NCI-H2081 treated with DMSO at 0.1 percent for 48 hours (cell line): ENCODE measurements at regions not wholly inside any gene's neighbourhood (a gene's known extent, or its start where the extent isn't known, plus 50 kb on each side); places are given as distances from the start of the nearest gene placed in this dataset.

Experiments used
- DNase-seq: peaks from one replicate; lab custom pipeline; 2025; lab: John Stamatoyannopoulos, UW

DNA sequence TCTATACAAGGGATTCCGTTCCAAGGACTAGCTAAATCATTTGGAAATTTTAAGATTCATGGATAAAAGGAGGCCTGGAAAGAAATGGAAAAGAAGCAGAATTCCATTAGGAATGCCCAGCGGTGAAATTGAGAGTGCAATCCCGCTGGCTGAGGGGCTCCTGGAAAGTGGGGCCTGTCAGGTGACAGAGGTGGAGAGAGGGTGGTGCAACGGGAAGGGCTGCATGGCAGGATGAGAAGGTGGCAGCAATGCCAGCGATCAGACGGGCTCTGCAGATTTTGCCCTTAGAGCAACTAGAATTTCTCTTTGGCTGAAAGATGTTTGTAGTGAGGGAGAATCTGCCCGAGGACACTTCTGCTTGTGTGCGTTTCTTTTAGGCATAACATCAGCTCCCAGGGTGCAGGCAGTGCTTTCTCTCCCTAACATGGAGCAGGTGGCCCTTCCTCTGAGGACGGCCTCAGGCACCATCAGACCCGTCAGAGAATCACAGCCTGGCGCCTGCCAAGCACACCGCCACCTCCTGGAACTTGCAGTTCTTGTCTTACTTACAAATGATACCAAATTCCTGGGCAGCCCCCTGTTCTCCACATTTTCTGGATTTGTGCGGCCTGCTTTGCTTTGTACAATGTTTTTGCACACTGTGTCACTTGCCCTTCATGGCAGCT lies 261.6 kb downstream of the NDUFA10 start:
- DNase-seq: no peak

DNA sequence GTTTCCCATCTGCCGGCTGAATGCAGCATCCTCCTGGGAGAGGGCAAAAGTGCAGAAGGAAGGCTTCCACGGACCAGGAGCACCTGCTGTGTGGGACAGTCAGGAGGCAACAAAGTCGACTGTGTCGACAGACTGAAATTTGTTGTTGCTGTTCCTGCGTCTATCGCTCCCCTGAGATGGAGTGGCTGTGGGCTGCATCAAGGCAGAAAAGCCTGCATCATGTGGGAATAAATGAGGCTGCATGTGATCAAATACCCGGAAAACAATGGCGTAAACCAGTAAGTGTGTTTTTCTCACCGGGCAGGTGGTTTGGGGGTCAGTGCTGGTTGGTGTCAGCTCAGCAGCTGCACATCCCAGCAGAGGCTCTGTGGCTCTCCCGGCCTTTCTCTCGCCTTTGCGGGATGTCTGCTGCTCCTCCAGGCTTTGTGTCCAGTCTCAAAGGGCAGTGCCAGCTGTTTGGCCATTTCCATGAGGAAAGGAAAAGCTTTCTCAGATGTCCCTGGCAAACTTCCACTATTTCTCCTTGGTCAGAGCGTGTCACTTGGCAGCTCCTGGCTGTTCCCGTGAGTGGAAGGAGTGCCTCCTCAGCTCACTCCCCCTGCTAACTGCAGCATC lies 262.4 kb downstream of the NDUFA10 start:
- no peak for DNase-seq

DNA sequence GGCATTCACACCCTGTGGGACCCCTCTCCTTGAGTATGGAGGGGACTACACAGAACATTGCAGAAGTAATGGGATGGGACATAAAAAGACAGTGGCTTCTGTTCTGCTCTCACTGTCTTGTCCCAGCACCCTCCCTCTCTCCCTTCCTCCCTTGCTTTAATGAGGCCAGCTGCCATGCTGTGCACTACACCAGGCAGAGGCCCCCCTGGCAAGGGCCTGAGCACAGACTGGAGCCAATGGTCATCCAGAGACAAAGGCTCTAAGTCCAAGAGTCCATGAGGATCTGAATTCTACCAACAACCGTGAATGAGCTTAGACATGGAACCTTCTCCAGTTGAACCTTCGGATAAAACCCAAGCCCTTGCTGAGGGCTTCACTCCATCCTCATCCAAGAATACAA lies 263.0 kb downstream of the NDUFA10 start:
- no peak for DNase-seq

DNA sequence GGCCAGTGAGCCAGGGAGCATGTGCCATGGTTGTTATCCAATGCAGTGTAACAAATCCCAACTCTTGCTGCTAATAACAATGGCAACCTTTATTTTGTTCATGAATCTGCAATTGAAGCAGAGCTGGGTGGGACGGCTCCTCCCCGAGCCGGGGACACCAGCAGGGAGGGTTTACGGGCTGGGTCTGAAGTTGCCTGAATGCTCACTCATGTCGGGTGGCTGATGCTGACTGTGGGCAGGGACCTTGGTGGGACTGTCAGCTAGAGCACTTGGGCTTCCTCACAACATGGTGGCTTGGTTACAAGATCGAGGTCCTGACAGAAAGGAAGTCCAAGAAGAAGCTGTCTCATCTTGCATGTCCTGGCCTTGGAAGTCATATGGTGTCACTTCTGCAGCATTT lies 264.5 kb downstream of the NDUFA10 start:
- no peak for DNase-seq

DNA sequence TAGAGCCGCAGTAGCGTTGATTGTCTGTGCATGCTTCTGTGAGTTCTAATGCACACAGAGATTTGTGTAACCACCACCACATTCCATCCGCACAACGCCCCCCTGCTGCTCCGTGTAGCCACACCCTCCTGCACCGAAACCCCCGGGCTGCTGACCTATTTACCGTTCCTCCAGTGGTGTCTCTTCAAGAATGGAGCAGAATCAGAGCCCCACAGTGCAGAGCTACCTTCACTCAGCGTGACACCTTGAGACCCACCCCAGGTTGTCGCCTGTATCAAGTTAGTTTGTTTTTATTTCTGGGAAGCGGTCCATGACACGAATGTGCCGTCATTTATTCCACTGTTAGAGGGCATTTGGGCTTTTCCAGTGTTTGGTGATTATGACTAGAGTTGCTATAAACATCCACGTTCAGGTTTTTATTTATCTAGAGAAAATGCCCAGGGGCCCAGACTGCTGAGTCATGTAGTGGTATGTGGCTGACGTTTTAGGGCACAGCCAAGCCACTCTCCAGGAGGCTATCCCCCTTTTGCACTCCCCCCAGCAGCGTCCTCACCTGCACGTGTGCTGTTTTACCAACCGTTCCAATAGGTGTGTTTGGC lies 266.8 kb downstream of the NDUFA10 start:
- no peak for DNase-seq

DNA sequence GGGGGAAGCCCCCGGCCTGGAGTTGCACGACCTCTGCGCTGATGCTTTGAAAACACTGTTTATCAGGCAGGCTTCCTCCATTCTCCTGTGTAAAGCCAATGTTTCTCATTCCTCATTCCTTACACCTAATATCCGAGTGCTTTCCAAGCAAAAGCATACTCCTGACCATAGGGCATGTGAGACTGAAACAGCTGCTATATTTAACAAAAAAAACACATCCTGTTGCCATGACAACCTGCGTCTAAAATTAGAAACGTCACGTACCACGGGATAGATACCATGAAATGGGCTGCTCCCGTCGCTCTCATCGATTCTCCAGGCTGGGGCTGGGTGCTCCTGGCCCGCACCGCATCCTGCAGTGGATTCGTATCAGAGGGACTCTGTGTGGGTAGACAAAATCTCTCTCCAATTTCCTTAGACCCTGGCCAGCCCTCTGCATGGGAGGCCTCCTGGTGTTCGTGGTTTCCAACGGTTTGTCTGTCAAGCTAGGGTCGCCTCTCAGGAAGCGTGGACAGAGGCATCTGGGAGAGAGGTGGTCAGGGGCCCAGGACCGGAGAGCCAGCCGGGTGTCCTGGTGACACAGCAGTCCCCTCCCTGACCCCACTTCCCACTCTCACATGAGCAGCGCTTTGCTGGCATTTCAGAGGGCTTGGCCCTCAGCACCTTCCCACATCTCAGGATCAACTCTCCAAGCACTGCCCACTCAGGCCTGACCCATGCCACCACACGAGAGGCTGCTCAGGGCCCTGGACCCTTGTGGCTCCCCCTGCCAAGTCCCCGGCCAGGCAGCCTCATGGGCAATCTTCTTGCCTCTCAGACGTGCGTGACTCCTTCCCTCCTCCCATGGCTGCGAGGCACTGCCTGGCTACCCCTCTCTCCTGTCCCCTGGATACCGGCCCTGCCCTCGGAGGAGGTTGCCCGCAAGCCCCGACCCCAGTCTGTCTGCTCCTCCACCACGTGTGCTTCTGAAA lies 268.1 kb downstream of the NDUFA10 start:
- no peak for DNase-seq

DNA sequence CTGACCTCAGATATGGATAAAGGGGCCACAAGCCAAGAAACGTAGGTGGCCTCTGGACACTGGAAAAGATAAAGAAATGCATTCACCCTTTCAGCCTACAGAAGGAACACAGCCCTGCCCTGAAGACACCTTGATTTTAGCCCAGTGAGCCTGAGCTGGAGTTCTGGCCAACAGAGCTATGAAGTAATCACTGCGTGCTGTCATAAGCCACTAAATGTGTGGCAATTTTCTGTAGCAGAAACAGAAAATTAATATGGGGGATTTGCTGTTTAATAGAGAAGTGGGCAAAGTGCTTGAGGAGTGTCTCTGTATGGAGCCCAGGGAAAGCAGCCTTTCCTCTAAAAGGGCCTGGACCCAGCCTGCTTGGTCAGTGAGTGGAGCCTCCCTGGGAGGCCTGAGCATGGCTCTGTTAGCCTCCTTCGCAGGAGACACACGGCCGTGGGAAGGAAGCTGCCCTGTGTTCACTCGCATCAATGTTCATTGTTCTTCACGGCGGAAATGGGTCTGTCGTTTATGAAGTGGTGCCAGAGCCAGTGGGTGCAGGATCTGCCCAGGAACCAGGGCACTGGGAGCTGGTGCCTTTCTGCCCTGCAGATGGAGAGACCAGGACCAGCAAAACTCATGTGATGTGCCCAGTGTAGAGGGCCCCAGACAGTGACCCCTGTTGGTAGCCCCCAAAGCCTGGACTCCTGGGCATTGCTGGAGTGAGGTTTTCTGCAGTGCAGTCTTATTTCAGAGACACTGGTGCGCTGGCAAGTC lies 268.9 kb downstream of the NDUFA10 start:
- DNase-seq: no peak

DNA sequence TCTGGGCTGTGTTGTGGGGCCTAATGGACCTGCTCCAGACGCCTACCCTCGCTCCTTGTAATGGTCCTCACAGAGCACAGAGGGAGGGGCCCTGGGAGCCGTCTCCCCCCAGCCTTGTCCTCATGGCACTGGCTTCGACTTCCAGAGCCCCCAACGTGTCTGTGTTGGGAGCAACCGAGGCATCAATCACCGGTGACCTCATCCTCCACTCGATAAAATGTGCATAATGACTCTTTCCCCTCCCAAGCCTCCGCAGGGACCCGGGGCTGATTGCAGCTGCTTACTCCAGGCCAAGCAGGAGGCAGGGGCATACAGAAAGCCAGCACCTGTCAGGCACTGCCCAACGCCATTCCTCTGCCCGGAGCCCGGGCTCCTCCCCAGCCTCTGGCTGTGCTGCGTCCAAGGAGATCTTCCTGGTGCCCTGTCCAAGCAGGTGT lies 271.7 kb downstream of the NDUFA10 start:
- no peak for DNase-seq

DNA sequence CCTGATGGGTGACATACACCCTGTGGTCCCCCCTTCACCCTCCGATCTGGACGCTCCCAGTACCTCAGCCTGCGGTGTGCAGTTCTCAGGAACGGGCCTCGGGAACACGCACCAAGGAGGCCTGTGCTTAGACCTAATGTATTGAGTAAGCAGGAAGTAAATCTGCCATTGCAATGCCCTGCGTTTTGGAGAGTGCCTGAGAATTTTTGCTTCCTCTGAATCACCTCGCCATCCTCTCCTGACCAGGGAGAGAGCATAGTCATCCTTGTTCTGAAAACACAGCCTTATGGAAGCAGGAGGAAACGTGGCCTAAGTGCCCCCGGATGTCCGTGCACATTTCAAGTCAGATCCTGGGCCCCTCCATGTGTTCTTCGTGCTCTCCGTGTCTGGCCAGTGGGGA lies 272.2 kb downstream of the NDUFA10 start:
- no peak for DNase-seq

DNA sequence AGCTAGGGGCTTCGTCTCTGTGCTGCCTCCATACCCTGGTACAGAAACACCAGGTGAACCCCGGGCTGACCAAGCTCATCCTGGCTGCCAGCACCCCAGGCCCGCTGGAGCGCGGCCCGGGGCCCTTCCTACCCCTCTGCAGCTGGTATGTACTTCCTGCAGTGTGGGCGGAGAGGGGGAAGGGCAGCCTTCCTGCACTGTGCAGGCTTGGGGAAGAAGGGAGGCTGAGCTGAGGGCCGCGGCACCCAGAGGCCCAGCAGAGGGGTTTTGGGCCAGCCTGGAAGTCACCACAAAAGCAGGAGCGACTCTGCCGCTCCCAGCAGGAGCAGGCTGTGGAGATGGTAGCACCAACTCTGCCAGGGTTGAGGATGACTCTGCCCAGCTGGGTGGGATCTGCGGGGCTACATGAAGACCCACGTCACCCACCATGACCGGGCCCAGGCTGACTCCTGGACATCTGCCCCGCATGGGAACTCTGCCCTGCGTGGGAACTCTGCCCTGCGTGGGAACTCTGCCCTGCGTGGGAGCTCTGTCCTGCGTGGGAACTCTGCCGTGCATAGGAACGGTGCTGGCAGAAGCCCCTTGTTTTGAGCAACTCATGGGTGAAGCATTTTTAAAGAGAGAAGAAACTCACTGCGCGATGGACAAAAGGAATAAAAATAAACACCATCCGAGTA lies 273.3 kb downstream of the NDUFA10 start:
- no peak for DNase-seq

DNA sequence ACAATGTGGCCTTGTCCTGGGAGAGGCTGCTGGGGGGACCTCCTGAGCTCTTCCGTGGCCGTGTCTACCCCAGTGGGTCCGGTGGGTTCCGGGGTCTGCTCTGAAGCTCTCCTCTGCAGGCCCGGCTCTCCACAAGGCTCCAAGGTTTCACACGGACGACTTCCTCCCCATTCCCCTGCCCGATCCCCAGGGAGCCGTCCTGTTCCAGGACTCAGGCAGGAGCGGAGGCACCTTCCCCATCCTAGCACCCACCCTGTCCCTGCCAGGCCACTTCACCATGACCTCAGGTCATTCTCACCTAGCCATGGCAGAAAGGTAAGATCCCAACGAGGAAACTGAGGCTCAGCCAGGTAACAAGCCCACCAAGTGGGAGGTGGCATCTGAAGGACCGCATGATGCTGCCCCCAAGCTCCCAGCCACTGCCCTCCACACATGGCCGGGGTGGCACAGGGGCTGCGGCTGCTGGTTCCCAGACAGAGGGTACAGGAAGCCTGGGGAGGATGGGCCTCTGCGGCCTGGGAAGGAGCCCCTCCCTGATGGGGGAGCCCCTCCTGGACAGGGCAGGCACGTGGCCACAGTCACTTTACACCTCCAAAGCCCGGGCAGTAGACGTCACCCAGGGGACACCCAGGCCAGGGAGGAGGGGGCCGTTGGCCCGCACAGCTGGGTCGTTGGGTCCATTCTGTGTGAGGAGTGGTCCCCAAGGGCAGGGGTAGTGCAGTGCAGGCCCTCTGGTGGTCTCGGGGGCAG lies 274.0 kb downstream of the NDUFA10 start:
- DNase-seq: no peak

DNA sequence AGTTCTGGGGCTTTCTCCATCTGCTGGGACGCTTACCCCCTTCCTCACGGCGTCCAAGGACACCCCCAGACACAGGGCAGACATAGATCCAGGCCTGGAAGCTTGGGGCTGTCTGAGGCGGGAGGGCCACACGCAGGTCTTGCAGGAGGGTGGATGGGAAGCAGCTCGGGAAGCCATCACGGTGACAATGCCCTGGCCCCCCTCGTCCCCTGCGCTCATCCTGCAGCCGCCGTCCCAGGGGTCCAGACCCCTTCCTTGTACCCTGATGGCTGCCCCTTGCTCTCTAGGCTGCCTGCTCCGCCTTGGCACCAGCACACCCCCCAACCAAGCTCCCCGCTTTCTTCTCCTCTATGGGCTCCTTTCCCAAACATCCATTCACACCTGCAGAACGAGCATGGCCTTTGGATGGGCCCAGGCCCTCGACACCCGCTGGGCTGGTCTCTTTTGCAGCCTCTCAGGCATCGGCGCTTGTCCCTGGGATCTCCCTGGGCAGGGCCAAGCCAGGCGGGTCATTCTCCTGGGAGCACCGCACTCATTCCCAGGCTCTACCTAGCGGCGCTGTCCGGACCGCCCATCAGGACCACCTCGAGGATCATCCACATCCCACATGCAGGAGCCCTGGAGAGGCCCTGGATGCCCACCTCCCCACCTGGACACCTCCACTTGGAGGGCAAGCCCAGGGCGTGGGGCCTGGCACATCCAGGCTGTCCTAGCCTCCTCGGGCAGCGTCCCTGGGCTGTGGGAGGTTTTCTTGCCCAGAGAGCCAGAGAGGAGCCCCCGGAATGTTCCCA lies 274.9 kb downstream of the NDUFA10 start:
- DNase-seq: no peak

DNA sequence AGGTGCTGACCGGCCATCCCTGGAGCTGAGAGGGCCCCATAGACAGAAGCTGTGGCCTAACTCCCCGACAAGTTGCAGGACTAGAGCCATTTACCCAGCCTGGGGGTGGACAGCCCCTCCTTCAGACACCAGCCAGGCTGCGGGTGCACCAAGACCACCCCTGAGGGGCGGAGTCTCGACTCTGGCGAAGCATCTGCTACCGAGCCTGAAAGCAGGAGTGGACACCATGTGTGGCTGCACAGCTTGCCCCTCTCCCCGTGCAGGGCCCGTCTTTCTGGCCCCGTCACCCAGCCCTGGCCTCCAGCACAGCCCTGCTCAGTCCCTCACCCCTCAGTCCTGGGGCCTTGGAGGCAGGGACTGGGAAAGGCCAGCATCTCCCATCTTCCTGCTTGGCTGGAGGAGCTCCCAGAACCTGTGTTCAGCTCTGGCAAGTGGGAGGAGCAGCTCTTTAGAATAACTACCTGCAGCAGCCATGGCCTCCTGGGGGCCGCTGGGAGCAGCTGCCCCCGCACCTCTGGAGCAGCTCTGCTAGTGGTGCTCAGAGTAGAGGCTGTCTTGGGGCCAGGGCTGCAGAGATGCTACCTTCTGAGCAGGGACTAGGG lies 275.8 kb downstream of the NDUFA10 start:
- no peak for DNase-seq

DNA sequence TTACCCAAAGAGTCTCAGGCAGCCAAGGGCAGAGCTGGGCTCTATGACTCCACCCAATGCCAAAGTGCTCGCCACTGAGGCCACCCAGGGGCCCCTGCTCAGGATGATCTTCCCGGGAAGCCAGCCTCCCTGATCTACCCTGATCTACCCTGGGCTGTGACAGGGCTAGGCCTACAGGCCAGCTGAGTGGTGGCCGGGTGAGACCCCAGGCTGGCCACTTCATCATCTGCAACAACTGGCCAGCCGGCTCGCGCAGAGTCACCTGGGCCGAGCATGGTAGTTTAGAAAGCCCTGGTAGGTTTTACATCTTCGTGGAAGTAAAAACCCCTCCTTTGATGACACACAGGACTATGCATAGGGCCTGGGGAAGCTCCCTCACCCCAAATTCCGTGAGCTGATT lies 276.3 kb downstream of the NDUFA10 start:
- no peak for DNase-seq

DNA sequence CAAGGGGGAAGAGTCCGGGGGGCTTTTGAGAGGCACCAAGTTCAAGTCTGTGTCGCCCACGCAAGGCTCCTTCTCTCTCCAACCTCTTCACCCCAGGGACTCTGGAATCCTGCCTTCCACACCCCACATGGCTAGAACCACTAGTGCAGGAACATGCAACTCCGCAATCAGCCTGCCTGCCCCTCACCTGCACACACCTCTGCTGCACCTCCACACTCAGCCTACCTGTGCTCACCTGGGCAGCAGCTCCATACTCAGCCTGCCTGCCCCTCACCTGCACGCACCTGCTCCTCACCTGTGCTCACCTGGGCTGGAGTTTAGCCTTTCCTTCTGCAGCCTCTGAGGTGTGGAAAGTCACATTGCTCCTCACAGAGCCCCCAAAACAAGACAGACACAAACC lies 277.4 kb downstream of the NDUFA10 start:
- DNase-seq: no peak

DNA sequence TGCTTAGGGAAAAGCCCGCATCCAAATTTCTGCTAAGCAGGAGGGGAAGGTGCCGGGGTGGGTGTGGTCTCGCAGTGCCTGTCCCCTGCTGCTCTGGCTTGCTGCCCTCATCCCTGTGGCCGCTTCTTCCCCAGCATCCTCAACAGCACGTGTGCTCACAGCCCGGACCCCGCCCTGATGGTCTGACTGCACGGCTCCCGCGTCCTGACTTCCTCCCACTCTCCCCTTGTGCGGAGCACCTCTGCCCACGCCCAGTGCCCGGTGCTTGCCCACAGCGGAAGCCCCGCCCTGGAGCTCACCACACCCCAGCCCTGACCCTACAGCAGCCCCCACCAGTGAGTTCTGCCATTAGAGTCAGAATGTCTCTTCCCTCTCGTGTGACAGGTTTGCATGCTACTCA lies 277.9 kb downstream of the NDUFA10 start:
- DNase-seq: no peak

DNA sequence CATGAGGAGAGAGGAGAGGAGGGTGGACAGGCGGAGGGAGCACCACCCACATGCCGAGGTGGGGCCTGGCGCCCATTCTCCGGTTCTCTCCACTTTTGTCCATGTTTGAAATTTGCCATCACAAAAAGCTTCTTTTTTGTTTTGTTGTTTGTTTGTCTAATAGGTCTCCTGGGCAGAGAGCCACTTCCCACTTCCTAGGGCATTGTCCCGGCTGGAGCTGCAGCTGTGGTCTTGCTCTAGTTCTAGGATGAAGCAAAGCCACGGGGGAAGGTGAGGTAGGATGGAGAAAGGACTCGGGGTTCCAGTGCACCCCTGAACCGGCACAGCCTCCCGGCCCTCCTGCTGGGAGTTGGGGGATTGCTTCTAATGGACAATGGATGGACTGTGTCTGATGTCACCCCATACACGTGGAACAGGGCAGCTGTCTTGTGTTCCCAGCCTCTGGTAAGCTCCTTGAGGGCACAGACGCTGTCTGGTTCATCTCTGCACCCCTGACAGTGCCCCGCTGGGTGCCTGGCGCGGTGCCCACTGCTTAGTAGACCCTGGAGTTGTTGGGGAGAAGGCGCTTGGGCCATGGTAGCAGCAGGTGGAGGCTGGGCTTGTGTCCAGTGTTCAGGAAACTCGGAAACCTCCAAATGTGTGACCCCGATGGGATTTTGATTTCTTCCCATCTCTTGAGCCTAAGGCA lies 278.4 kb downstream of the NDUFA10 start:
- no peak for DNase-seq

DNA sequence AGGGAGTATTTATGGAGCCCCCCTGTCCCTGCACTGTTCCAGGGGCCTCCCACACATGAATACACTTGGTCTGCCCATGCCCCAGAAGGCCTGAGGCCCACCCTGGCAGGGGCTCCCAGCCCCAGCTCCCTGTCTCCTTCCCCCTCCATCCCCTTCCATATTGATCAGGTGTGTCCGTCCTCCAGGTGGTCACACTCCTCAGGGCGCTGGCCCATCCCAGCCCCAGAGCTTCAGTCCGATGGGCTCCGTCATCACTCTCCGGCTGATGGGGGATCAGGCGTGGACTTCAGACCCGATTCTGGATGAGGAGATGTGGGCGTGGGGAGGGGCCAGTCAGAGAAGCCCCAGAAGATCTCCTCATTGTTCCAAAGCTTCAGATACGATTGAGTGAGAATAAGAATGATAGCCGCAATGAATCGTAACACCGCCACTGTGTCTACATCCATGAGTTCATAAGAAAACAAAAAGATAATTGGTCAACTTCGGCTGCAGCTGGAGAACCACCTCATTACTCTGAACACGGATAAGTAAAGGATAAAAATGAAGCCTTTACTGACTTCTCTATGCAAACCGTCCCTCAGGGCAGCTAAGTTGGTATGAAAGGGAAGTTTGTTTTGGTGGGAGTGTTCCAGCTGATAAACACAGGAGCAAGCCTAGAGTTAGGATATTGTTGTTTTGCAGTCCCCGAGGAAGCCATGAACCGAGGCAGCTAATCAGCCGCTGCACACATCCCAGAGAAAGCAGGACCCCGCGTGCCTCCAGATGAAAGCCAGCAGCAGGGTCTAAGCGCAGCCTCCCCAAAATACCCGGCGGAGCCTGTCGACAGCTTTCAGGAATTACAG lies 279.5 kb downstream of the NDUFA10 start:
- no peak for DNase-seq
